HUES64 (cell line): ENCODE measurements at regions not wholly inside any gene's neighbourhood (a gene's known extent, or its start where the extent isn't known, plus 50 kb on each side); places are given as distances from the start of the nearest gene placed in this dataset.

Source experiments
- H3K27ac ChIP-seq: 2 replicates; pipeline ENCODE4 v1.7.0; 2013; ENCODE audit warnings: low read depth, low read length, inconsistent platforms
- H3K27me3 ChIP-seq: 2 replicates; pipeline ENCODE4 v1.6.1; 2013; ENCODE audit warnings: mild to moderate bottlenecking, low read length; ENCODE audit not compliant: insufficient read depth
- H3K36me3 ChIP-seq: 2 replicates; pipeline ENCODE4 v1.6.1; 2013; ENCODE audit warnings: mild to moderate bottlenecking, low read length; ENCODE audit not compliant: insufficient read depth
- H3K4me1 ChIP-seq: 2 replicates; pipeline ENCODE4 v1.6.1; 2013; ENCODE audit warnings: mild to moderate bottlenecking, low read length, moderate library complexity; ENCODE audit not compliant: insufficient read depth
- H3K4me3 ChIP-seq: 2 replicates; pipeline ENCODE4 v1.5.1; 2013; ENCODE audit warnings: mild to moderate bottlenecking, low read length, moderate library complexity
- H3K9ac ChIP-seq: 2 replicates; pipeline ENCODE4 v1.6.1; 2013; ENCODE audit warnings: mild to moderate bottlenecking, low read depth, low read length
- H3K9me3 ChIP-seq: 2 replicates; pipeline ENCODE4 v1.6.1; 2013; ENCODE audit warnings: low read depth, low read length; ENCODE audit not compliant: insufficient read depth
- WGBS: fragments of 150-250, 120-280 bp; methylation state at CpG from one replicate; pipeline ENCODE4 v1.1.7; 2013; ENCODE audit warnings: missing lambda C conversion rate; 5-methylcytosine and 5-hydroxymethylcytosine counted together

DNA sequence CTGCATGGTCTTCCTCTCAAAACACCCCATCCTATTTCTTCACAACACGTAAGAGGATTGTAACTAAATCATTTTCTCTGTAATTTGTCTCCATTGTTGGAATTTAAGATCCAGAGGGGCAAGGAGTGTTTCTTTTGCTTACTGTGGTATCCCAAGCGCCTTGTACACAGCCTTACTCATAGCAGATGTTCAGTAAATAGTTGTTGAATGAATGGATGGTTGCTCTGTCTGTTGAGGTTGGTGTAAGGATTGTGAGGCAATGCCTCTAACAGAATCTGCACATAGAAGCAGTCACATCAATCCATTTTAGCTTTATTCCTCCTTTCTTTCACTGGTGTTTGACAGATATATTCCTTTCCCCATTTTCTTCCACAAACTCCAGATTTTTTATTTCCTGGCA is 90.1 kb downstream of the ZNF365 start:
- no peaks in the 10 kb centered on the region for H3K27me3 ChIP-seq
- 100% methylated on average over 2 of the region's 2 CpGs for WGBS

DNA sequence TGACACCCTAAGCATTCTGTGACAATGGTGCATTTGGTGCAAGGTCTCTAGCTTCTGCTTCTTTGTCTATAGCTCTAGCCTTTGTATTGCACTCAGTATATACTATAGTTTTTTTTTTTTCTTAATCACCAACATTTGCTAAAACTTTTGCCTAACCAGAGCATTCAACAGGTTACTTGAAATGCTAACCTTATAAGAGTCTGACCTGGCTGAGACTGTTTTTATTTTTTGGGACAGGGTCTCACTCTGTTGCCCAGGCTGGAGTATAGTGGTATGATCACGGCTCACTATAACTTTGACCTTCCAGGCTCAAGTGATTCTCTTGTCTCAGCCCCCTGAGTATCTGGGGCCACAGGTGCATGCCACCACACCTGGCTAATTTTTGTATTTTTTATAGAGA is 92.4 kb downstream of the ZNF365 start:
- 94% methylated on average over 1 of the region's 1 CpG for WGBS
- Histone ChIP-seq H3K9ac (no peak overlapping the region), H3K27me3 (no peaks in the 10 kb centered on the region), H3K9me3 (peaks cover 16% of the 10 kb centered on the region), H3K4me3 (no peak overlapping the region), H3K4me1 (no peaks in the 10 kb centered on the region), H3K36me3 (no peaks in the 10 kb centered on the region), H3K27ac (no peak overlapping the region)

More for the DNA sequence above, 90.1 kb downstream of the ZNF365 start:
- no peaks in the 10 kb centered on the region for H3K4me1 ChIP-seq
- H3K9ac ChIP-seq = no peak overlapping the region
- H3K27ac ChIP-seq = no peak overlapping the region
- H3K36me3 ChIP-seq = no peaks in the 10 kb centered on the region
- no peak overlapping the region for H3K4me3 ChIP-seq
- H3K9me3 ChIP-seq = peaks cover 16% of the 10 kb centered on the region

DNA sequence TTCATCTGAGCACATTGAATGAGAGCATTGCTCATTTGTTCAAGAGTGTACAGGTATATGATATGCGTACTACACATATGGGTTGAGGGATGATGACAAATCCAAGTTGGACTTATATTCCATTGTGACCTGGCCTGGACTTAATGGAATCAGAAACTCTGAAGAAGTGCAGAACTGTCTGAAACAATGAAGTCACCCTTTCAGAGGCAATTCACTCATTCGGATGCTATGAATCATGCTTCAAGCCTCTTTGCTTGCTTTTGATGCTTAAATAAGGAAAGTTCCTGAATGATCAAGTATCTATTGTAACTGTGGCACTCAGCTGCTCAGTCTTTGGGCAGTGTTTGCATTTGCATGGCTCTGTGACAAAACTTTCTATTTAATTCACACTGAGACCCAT is 93.4 kb downstream of the ZNF365 start:
- Histone ChIP-seq H3K9ac (no peak overlapping the region), H3K4me1 (no peaks in the 10 kb centered on the region), H3K9me3 (peaks cover 16% of the 10 kb centered on the region), H3K4me3 (no peak overlapping the region), H3K27me3 (no peaks in the 10 kb centered on the region), H3K36me3 (no peaks in the 10 kb centered on the region), H3K27ac (no peak overlapping the region)
- WGBS = 94% methylated on average over 2 of the region's 2 CpGs

DNA sequence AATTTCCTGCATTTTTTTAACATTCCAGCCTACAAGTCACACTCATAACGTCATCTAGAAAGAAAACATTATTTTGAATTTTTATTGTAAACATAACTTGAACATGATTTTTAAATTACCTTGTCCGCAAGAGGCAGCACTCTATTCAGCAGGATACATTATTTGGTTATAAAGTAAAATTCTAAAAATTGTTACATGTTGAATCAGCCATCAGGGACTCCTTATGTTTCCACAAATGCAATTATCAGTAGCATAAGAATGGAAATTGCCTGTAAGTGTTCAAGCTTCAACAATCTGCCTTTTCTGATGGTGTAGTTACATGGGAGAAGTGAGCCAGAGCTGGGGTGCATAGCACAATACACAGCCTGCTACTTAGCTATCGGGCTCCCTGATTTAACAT is 97.5 kb downstream of the ZNF365 start:
- H3K27me3 ChIP-seq = no peaks in the 10 kb centered on the region
- H3K36me3 ChIP-seq = no peaks in the 10 kb centered on the region
- H3K4me1 ChIP-seq = no peaks in the 10 kb centered on the region
- no peak overlapping the region for H3K9ac ChIP-seq
- no peak overlapping the region for H3K27ac ChIP-seq
- 100% methylated on average over 1 of the region's 3 CpGs for WGBS
- no peak overlapping the region for H3K4me3 ChIP-seq
- no peaks in the 10 kb centered on the region for H3K9me3 ChIP-seq

DNA sequence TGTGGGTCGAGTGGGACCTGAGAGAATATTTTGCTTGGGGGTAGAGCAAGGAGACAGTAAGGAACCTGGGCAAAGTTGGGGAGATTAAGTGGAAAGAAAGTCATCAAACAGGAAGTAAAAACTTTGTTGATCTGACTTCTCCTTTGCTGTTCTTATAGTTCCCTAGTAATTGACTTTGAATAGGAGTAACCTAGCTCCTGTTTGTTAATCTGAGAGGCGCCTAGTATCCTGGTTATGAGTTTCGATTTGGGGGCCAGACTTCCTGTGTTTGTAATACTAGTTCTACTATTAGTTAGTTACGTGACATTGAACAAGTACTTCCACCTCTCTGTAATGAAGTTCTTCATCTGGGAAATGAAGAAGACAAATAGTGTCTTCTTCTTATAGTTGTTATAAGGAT is 99.1 kb downstream of the ZNF365 start:
- no peaks in the 10 kb centered on the region for H3K36me3 ChIP-seq
- 99% methylated on average over 3 of the region's 4 CpGs for WGBS
- no peaks in the 10 kb centered on the region for H3K27me3 ChIP-seq
- H3K9me3 ChIP-seq = no peaks in the 10 kb centered on the region
- no peaks in the 10 kb centered on the region for H3K4me1 ChIP-seq
- H3K9ac ChIP-seq = no peak overlapping the region
- no peak overlapping the region for H3K27ac ChIP-seq
- H3K4me3 ChIP-seq = no peak overlapping the region

DNA sequence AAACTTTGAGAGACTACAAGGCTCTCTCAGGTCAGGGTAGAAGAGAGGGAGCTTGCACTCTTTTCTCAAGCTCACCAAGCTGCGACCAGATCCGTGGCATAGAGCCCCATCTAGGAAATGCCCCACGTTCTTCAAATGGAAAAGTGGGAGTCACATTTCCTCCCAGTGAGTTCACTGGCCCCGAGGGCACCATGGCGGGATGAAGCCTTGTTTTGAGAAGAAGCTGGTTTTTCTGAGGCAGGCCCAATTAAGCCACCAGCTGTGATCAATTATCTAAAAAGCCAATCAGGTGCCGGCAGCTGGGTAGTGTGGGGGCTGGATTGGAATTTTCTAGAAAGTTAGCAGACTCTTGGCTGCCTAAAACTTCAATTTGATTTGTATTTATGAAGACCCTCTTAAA is 101.4 kb downstream of the ZNF365 start:
- 87% methylated on average over 6 of the region's 6 CpGs for WGBS
- Histone ChIP-seq H3K4me1 (no peaks in the 10 kb centered on the region), H3K27ac (no peak overlapping the region), H3K27me3 (no peaks in the 10 kb centered on the region), H3K9me3 (no peaks in the 10 kb centered on the region), H3K9ac (no peak overlapping the region), H3K36me3 (no peaks in the 10 kb centered on the region), H3K4me3 (no peak overlapping the region)

DNA sequence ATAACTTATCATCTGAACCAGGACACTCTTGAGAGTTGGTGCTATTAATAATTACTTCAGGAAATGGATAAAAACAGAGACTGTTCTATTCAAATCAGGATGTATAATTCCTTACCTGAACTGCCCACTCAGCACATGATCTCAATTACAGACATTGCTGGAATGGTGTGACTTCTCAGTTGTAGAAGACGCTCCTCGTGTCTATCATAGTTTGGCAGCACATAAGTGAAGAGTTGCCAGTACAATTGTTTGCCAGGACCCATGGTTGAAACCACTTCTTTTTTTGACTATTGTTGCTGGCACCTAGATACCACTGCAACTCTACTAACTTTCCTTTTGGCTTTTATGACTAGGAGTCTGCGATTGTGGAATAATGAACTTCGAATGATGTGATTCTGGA is 105.4 kb downstream of the ZNF365 start:
- Histone ChIP-seq H3K27me3 (no peaks in the 10 kb centered on the region), H3K9ac (no peak overlapping the region), H3K36me3 (no peaks in the 10 kb centered on the region), H3K4me1 (no peaks in the 10 kb centered on the region), H3K27ac (no peak overlapping the region), H3K4me3 (no peak overlapping the region), H3K9me3 (no peaks in the 10 kb centered on the region)
- 96% methylated on average over 3 of the region's 4 CpGs for WGBS

DNA sequence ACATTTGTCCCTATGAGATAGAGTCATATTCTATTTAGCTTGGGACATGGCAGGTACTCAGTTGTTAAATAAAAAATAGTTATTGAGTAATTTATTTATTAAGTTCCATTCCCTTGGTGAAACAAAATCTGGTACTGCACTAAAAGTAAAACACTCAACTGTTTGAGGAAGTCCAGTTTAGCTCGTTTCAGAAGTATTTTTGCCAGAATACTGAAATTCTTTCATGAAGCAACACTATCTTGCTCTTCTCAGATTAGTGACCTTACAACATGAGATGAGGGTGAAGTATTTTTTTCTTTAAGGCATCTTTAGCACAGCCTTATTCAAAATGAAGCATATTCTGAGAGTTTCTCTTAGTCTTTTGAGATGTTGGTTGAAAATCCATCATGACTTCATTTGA is 106.0 kb downstream of the ZNF365 start:
- Histone ChIP-seq H3K27ac (no peak overlapping the region), H3K9ac (no peak overlapping the region), H3K36me3 (no peaks in the 10 kb centered on the region), H3K4me3 (no peak overlapping the region), H3K27me3 (no peaks in the 10 kb centered on the region), H3K4me1 (no peaks in the 10 kb centered on the region), H3K9me3 (no peaks in the 10 kb centered on the region)
- 95% methylated on average over 1 of the region's 1 CpG for WGBS

DNA sequence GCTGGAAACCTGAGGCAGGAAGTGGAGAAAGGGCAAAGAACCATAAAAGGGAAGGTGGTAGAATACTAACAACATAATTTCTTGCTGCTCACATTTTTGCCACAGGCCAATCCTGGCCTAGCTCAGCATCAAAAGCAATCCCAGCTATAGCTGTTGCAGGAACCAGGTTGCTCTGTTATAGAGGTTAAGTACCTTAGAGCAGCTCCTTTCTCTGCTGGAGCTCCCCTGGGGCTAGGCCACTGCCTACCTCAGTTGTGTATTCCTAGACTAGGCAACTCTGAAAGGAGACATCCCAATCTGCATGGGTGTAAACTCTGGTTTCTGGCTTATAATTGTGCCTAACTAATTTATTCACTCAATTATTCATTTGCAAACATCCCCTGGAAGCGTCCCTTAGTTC is 108.4 kb downstream of the ZNF365 start:
- no peaks in the 10 kb centered on the region for H3K27me3 ChIP-seq
- no peaks in the 10 kb centered on the region for H3K4me1 ChIP-seq
- WGBS = 60% methylated on average over 1 of the region's 1 CpG
- no peaks in the 10 kb centered on the region for H3K9me3 ChIP-seq
- H3K27ac ChIP-seq = no peak overlapping the region
- no peak overlapping the region for H3K4me3 ChIP-seq
- no peak overlapping the region for H3K9ac ChIP-seq
- no peaks in the 10 kb centered on the region for H3K36me3 ChIP-seq

DNA sequence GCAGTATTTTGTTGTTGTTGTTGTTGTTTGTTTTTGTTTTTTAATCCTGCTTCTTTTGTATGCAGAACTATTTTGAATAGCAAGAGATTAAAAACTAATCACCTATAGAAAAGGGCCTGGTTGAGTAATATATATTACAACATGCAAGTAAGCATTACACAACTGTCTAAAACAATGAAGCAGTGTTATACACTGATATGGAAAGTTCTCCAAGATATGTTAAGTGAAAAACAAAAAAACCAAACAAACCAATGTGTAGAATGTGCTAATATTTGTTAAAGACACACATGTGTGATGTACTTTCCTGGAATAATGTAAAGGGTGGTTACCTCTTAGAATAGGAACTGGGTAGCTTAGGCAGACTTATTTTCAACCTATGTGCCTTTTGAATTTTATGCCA is 117.4 kb downstream of the ZNF365 start:
- no peaks in the 10 kb centered on the region for H3K36me3 ChIP-seq
- no peaks in the 10 kb centered on the region for H3K4me1 ChIP-seq
- no peaks in the 10 kb centered on the region for H3K27me3 ChIP-seq
- no peak overlapping the region for H3K27ac ChIP-seq
- H3K4me3 ChIP-seq = no peak overlapping the region
- H3K9ac ChIP-seq = no peak overlapping the region
- no peaks in the 10 kb centered on the region for H3K9me3 ChIP-seq

DNA sequence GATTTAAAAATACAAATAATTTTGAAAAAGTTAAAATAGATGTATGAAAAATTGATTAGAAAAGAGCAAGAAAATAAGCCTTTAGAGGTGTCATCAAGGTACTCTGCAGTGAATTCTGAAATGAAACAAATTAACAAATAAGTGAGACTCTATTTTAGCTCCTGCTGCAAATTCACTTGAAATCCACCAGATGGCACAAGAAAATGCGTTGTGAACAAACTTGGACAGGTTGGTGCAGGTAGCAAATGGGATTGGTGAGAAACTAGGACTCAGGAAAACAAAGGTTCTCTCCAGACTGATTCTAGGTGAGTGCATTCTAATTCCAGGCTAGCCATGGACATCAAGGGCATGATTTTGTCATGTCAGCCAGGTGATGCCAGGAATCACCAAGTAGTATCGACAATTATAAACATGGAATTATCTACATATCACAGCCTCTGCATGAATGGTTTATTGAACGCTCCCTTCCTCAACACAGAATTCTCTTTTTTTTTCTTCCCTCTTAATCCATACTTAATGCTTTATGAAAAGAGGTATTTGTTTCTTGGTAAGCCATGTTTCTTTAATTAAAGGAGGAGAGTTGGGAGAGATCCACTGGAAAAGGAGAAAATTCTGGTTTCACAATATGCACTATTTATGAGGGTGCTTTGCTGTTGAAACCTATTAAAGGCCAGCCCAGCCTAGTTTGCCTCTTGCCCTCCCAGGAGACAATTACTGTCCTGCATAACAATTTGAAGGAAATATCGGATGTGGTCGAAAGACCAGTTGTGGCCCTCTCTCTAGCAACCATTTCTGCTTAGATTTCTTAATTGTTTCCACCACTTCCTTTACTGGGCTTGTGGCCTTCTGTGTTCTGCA is 118.1 kb downstream of the ZNF365 start:
- Histone ChIP-seq H3K9ac (no peak overlapping the region), H3K9me3 (no peaks in the 10 kb centered on the region), H3K36me3 (no peaks in the 10 kb centered on the region), H3K27ac (no peak overlapping the region), H3K4me3 (no peak overlapping the region), H3K27me3 (no peaks in the 10 kb centered on the region), H3K4me1 (no peaks in the 10 kb centered on the region)
- WGBS = 76% methylated on average over 5 of the region's 5 CpGs

DNA sequence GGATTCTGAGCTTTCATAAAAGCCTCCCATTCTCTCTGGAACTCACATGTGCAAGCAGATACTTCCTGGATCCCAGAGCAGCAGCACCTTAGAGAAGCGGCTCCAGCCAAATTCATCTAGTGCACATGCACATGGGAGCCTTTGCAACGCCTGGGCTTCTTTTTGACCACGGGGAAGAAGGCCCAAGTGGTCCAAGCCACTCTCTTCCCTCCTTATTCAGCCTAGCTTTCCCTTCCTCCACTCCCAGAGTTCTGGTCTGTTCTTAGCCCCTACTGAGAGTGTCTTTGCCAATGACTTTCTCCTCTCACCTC is 118.7 kb downstream of the ZNF365 start:
- H3K36me3 ChIP-seq = no peaks in the 10 kb centered on the region
- H3K4me1 ChIP-seq = no peaks in the 10 kb centered on the region
- H3K9me3 ChIP-seq = no peaks in the 10 kb centered on the region
- H3K27me3 ChIP-seq = no peaks in the 10 kb centered on the region
- H3K27ac ChIP-seq = no peak overlapping the region
- WGBS = 92% methylated on average over 3 of the region's 3 CpGs
- H3K9ac ChIP-seq = no peak overlapping the region
- H3K4me3 ChIP-seq = no peak overlapping the region
